OCI-LY7 (cell line): ENCODE measurements at regions not wholly inside any gene's neighbourhood (a gene's known extent, or its start where the extent isn't known, plus 50 kb on each side); places are given as distances from the start of the nearest gene placed in this dataset.

Experiments used
- EZH2phosphoT487 ChIP-seq: fragments of 200-600 bp; sonication (generic); IDR thresholded peaks from 2 replicates; pipeline ENCODE4 v1.6.1; 2018; ENCODE audit warnings: low read depth, borderline replicate concordance, mild to moderate bottlenecking, mixed run types, antibody characterized with exemption, low read length, moderate library complexity, mixed read lengths
- TF ChIP-seq, protein P1 (sequence below): fragments of 200-600 bp; sonication (generic); conservative IDR thresholded peaks from 2 replicates; pipeline ENCODE4 v1.5.1; 2014; ENCODE audit warnings: mild to moderate bottlenecking, antibody characterized with exemption, low read length, moderate library complexity, mixed read lengths

DNA sequence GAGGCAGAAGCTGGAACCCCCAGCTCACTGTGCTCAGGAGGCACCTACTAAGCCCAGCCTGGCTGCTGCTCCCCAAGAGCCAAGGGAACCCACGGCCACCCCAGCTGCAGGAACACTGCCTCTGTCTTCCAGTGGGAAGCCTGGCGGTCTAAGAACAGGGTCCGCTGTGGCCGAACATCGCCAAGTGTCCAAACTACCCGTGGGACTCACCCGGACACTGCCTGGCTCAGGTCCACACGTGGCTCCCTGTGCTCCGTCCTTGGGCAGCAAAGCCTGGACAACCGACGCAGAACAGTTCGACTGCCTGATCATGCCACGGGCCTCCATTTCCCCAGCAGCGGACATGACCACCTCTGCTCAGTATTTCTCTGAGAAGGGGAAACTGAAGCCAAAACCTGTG is 747.0 kb downstream of the BRD1 start:
- TF ChIP-seq, protein P1, sequence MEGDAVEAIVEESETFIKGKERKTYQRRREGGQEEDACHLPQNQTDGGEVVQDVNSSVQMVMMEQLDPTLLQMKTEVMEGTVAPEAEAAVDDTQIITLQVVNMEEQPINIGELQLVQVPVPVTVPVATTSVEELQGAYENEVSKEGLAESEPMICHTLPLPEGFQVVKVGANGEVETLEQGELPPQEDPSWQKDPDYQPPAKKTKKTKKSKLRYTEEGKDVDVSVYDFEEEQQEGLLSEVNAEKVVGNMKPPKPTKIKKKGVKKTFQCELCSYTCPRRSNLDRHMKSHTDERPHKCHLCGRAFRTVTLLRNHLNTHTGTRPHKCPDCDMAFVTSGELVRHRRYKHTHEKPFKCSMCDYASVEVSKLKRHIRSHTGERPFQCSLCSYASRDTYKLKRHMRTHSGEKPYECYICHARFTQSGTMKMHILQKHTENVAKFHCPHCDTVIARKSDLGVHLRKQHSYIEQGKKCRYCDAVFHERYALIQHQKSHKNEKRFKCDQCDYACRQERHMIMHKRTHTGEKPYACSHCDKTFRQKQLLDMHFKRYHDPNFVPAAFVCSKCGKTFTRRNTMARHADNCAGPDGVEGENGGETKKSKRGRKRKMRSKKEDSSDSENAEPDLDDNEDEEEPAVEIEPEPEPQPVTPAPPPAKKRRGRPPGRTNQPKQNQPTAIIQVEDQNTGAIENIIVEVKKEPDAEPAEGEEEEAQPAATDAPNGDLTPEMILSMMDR: no peak
- TF ChIP-seq EZH2phosphoT487: no peak
